ENCODE measurements at regions not wholly inside any gene's neighbourhood (a gene's known extent, or its start where the extent isn't known, plus 50 kb on each side); places are given as distances from the start of the nearest gene placed in this dataset.

- H3K4me1 ChIP-seq (ENCODE audit: control insufficient read depth in 1 of 2, insufficient read depth in 2 of 2, low read length in 2 of 2): no peaks in the 10 kb centered on the region
- DNase-seq: no peak
- no peak overlapping the region for H3K14ac ChIP-seq (ENCODE audit: low read length)
- H3K27ac ChIP-seq (ENCODE audit: low read depth, low read length): no peak overlapping the region
- H3K4me3 ChIP-seq (ENCODE audit: low read depth, low read length): no peak overlapping the region
- H3K9ac ChIP-seq (ENCODE audit: low read length): no peak overlapping the region
- WGBS (ENCODE audit: extremely low coverage, insufficient coverage, insufficient read length): no CpG with 5 or more reads among the region's 6 CpGs
- no peaks in the 10 kb centered on the region for H3K79me2 ChIP-seq (ENCODE audit: control insufficient read depth, insufficient read depth, low read length, poor library complexity)
- no peaks in the 10 kb centered on the region for H3K9me3 ChIP-seq (ENCODE audit: insufficient read depth, low read depth, low read length)
- H3K23ac ChIP-seq (ENCODE audit: low read length): no peak overlapping the region
- H3K79me1 ChIP-seq (ENCODE audit: low read length): no peaks in the 10 kb centered on the region
- H3K4ac ChIP-seq (ENCODE audit: low read depth, low read length): no peak overlapping the region
- no peak overlapping the region for H4K91ac ChIP-seq (ENCODE audit: low read depth, low read length)
- H3K36me3 ChIP-seq (ENCODE audit: control insufficient read depth in 1 of 2, insufficient read depth in 2 of 2, low read length in 2 of 2): no peaks in the 10 kb centered on the region
- no peak overlapping the region for H3K18ac ChIP-seq (ENCODE audit: low read length)
- H4K12ac ChIP-seq (ENCODE audit: low read depth, low read length): no peak overlapping the region
- no peak overlapping the region for H2BK120ac ChIP-seq (ENCODE audit: insufficient read depth, low read length, poor library complexity)
- H4K8ac ChIP-seq (ENCODE audit: low read depth, low read length): no peak overlapping the region
- H2BK5ac ChIP-seq (ENCODE audit: low read depth, low read length, poor library complexity): no peak overlapping the region
- no peaks in the 10 kb centered on the region for H3K27me3 ChIP-seq (ENCODE audit: insufficient read depth, low read length)
- H2BK12ac ChIP-seq (ENCODE audit: low read length): no peak overlapping the region
- H3K4me2 ChIP-seq (ENCODE audit: low read length): no peak overlapping the region
- no peak overlapping the region for H2AK5ac ChIP-seq (ENCODE audit: low read length)
- H2AFZ ChIP-seq (ENCODE audit: insufficient read depth, low read length, poor library complexity): no peak overlapping the region
These were observed 67.4 kb upstream of the ADAMTS19 start for GRCh38 chr5:129392681-129393080.

- Histone ChIP-seq H3K9me3 (ENCODE audit: insufficient read depth, low read depth, low read length) (no peaks in the 10 kb centered on the region), H3K4me3 (ENCODE audit: low read depth, low read length) (no peak overlapping the region), H2AFZ (ENCODE audit: insufficient read depth, low read length, poor library complexity) (no peak overlapping the region), H3K36me3 (ENCODE audit: control insufficient read depth in 1 of 2, insufficient read depth in 2 of 2, low read length in 2 of 2) (no peaks in the 10 kb centered on the region), H4K91ac (ENCODE audit: low read depth, low read length) (no peak overlapping the region), H3K14ac (ENCODE audit: low read length) (no peak overlapping the region), H3K23ac (ENCODE audit: low read length) (no peak overlapping the region), H2AK5ac (ENCODE audit: low read length) (no peak overlapping the region), H3K4me2 (ENCODE audit: low read length) (no peak overlapping the region), H3K18ac (ENCODE audit: low read length) (no peak overlapping the region), H3K79me2 (ENCODE audit: control insufficient read depth, insufficient read depth, low read length, poor library complexity) (no peaks in the 10 kb centered on the region), H4K12ac (ENCODE audit: low read depth, low read length) (no peak overlapping the region), H4K8ac (ENCODE audit: low read depth, low read length) (no peak overlapping the region), H2BK12ac (ENCODE audit: low read length) (no peak overlapping the region), H3K27ac (ENCODE audit: low read depth, low read length) (no peak overlapping the region), H3K9ac (ENCODE audit: low read length) (no peak overlapping the region), H2BK5ac (ENCODE audit: low read depth, low read length, poor library complexity) (no peak overlapping the region), H3K4me1 (ENCODE audit: control insufficient read depth in 1 of 2, insufficient read depth in 2 of 2, low read length in 2 of 2) (no peaks in the 10 kb centered on the region), H3K27me3 (ENCODE audit: insufficient read depth, low read length) (no peaks in the 10 kb centered on the region), H3K4ac (ENCODE audit: low read depth, low read length) (no peak overlapping the region), H2BK120ac (ENCODE audit: insufficient read depth, low read length, poor library complexity) (no peak overlapping the region), H3K79me1 (ENCODE audit: low read length) (no peaks in the 10 kb centered on the region)
- DNase-seq: no peak
- WGBS (ENCODE audit: extremely low coverage, insufficient coverage, insufficient read length): no CpG with 5 or more reads among the region's 5 CpGs
These were observed 64.9 kb upstream of the ADAMTS19 start for GRCh38 chr5:129395247-129395646.

DNA sequence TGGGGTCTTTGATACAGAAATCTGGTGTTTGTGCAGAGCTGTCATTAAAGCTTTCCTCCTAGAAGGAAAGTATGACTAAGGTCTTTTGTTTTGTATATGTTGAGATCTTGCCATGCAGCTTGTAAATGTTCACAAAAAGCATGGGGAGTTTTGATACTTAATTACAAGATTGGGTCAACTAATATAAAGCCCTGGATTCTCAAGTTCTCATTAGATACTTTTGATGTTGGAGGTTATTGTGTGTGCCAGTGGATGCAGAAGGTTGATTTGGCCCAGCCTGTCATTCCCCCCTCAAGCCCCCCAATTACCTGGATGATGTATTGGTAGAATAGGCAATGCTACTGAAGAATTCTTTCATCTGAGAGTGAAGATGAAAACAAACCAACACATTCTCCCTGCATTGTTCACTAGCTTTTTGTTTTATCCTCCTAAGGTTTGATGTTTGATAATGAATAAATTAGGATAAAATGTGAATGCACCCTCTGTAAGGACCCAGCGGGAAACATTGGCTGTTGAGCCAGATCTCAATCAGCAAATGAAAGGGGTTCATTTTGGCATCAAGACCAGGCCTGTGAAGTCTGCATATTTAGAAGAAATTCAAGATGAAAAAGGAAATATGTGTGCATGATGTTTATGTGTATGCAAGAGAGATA lies 61.9 kb upstream of the ADAMTS19 start:
- H3K4me2 ChIP-seq (ENCODE audit: low read length): no peak overlapping the region
- no peak overlapping the region for H2AK5ac ChIP-seq (ENCODE audit: low read length)
- H2BK12ac ChIP-seq (ENCODE audit: low read length): no peak overlapping the region
- H2BK5ac ChIP-seq (ENCODE audit: low read depth, low read length, poor library complexity): no peak overlapping the region
- no peaks in the 10 kb centered on the region for H3K36me3 ChIP-seq (ENCODE audit: control insufficient read depth in 1 of 2, insufficient read depth in 2 of 2, low read length in 2 of 2)
- no peak overlapping the region for H3K23ac ChIP-seq (ENCODE audit: low read length)
- no peak overlapping the region for H3K9ac ChIP-seq (ENCODE audit: low read length)
- no CpG with 5 or more reads among the region's 1 CpG for WGBS (ENCODE audit: extremely low coverage, insufficient coverage, insufficient read length)
- DNase-seq: no peak
- no peak overlapping the region for H3K14ac ChIP-seq (ENCODE audit: low read length)
- no peak overlapping the region for H3K27ac ChIP-seq (ENCODE audit: low read depth, low read length)
- H3K79me1 ChIP-seq (ENCODE audit: low read length): no peaks in the 10 kb centered on the region
- no peaks in the 10 kb centered on the region for H3K27me3 ChIP-seq (ENCODE audit: insufficient read depth, low read length)
- H4K91ac ChIP-seq (ENCODE audit: low read depth, low read length): no peak overlapping the region
- no peak overlapping the region for H4K12ac ChIP-seq (ENCODE audit: low read depth, low read length)
- H2BK120ac ChIP-seq (ENCODE audit: insufficient read depth, low read length, poor library complexity): no peak overlapping the region
- no peak overlapping the region for H3K18ac ChIP-seq (ENCODE audit: low read length)
- H4K8ac ChIP-seq (ENCODE audit: low read depth, low read length): no peak overlapping the region
- no peak overlapping the region for H3K4me3 ChIP-seq (ENCODE audit: low read depth, low read length)
- no peak overlapping the region for H3K4ac ChIP-seq (ENCODE audit: low read depth, low read length)
- H3K9me3 ChIP-seq (ENCODE audit: insufficient read depth, low read depth, low read length): no peaks in the 10 kb centered on the region
- no peak overlapping the region for H2AFZ ChIP-seq (ENCODE audit: insufficient read depth, low read length, poor library complexity)
- no peaks in the 10 kb centered on the region for H3K4me1 ChIP-seq (ENCODE audit: control insufficient read depth in 1 of 2, insufficient read depth in 2 of 2, low read length in 2 of 2)
- no peaks in the 10 kb centered on the region for H3K79me2 ChIP-seq (ENCODE audit: control insufficient read depth, insufficient read depth, low read length, poor library complexity)

- no peak overlapping the region for H2BK120ac ChIP-seq (ENCODE audit: insufficient read depth, low read length, poor library complexity)
- no peak overlapping the region for H3K4me3 ChIP-seq (ENCODE audit: low read depth, low read length)
- no peaks in the 10 kb centered on the region for H3K79me1 ChIP-seq (ENCODE audit: low read length)
These were observed 61.0 kb upstream of the ADAMTS19 start for GRCh38 chr5:129399069-129399468.

More at GRCh38 chr5:129399069-129399468, 61.0 kb upstream of the ADAMTS19 start:
- Histone ChIP-seq H3K27me3 (ENCODE audit: insufficient read depth, low read length) (no peaks in the 10 kb centered on the region), H3K18ac (ENCODE audit: low read length) (no peak overlapping the region), H3K4me1 (ENCODE audit: control insufficient read depth in 1 of 2, insufficient read depth in 2 of 2, low read length in 2 of 2) (no peaks in the 10 kb centered on the region), H4K8ac (ENCODE audit: low read depth, low read length) (no peak overlapping the region), H2AFZ (ENCODE audit: insufficient read depth, low read length, poor library complexity) (no peak overlapping the region), H3K9me3 (ENCODE audit: insufficient read depth, low read depth, low read length) (no peaks in the 10 kb centered on the region), H2AK5ac (ENCODE audit: low read length) (no peak overlapping the region), H3K36me3 (ENCODE audit: control insufficient read depth in 1 of 2, insufficient read depth in 2 of 2, low read length in 2 of 2) (no peaks in the 10 kb centered on the region), H2BK5ac (ENCODE audit: low read depth, low read length, poor library complexity) (no peak overlapping the region), H3K4me2 (ENCODE audit: low read length) (no peak overlapping the region), H3K4ac (ENCODE audit: low read depth, low read length) (no peak overlapping the region), H2BK12ac (ENCODE audit: low read length) (no peak overlapping the region), H3K23ac (ENCODE audit: low read length) (no peak overlapping the region), H3K14ac (ENCODE audit: low read length) (no peak overlapping the region), H4K91ac (ENCODE audit: low read depth, low read length) (no peak overlapping the region), H3K27ac (ENCODE audit: low read depth, low read length) (no peak overlapping the region), H3K79me2 (ENCODE audit: control insufficient read depth, insufficient read depth, low read length, poor library complexity) (no peaks in the 10 kb centered on the region), H3K9ac (ENCODE audit: low read length) (no peak overlapping the region), H4K12ac (ENCODE audit: low read depth, low read length) (no peak overlapping the region)
- no CpG with 5 or more reads among the region's 2 CpGs for WGBS (ENCODE audit: extremely low coverage, insufficient coverage, insufficient read length)
- DNase-seq: peak; percentile 31 to 54
